Activated CD4-positive, alpha-beta T cell treated with anti-CD3 and anti-CD28 coated beads, Interleukin-2, amount 50 U/mL, for 24 hours (primary cell): ENCODE measurements at regions not wholly inside any gene's neighbourhood (a gene's known extent, or its start where the extent isn't known, plus 50 kb on each side); places are given as distances from the start of the nearest gene placed in this dataset.

Source experiments
- DNase-seq, 2 donors: peaks; one replicate each; pipeline ENCODE4 v3.0.0-alpha.2; 2020; ENCODE audit warnings: low read depth in 1 of 2, low spot score in 1 of 2

- no peak for DNase-seq
Measured at GRCh38 chr3:158970006-158970405, 168.2 kb downstream of the MFSD1 start.

- no peak for DNase-seq
Measured at GRCh38 chr3:158974904-158975303, 173.1 kb downstream of the MFSD1 start.

- DNase-seq, result no peak
Measured at GRCh38 chr3:158976966-158977365, 175.1 kb downstream of the MFSD1 start.

GRCh38 chr3:158977497-158977896, 175.6 kb downstream of the MFSD1 start:
- no peak for DNase-seq

- no peak for DNase-seq
Measured at GRCh38 chr3:158983216-158984099, 181.6 kb downstream of the MFSD1 start.

GRCh38 chr3:158991146-158991705, 189.4 kb downstream of the MFSD1 start:
- DNase-seq, result no peak

GRCh38 chr3:158992463-158992862, 190.6 kb downstream of the MFSD1 start:
- no peak for DNase-seq

- no peak for DNase-seq
Measured at GRCh38 chr3:158994386-158994785, 192.5 kb downstream of the MFSD1 start.

GRCh38 chr3:159001711-159002110, 199.9 kb downstream of the MFSD1 start:
- DNase-seq, result no peak

- no peak for DNase-seq
Measured at GRCh38 chr3:159005137-159005536, 203.3 kb downstream of the MFSD1 start.

GRCh38 chr3:159007331-159007730, 205.5 kb downstream of the MFSD1 start:
- no peak for DNase-seq

GRCh38 chr3:159008401-159008800, 206.5 kb downstream of the MFSD1 start:
- DNase-seq, result no peak

GRCh38 chr3:159018341-159018740, 216.5 kb downstream of the MFSD1 start:
- no peak for DNase-seq

- DNase-seq, result no peak
Measured at GRCh38 chr3:159025733-159026132, 223.9 kb downstream of the MFSD1 start.

- DNase-seq, result no peak
Measured at GRCh38 chr3:159026510-159026909, 224.7 kb downstream of the MFSD1 start.

GRCh38 chr3:159028706-159029105, 226.9 kb downstream of the MFSD1 start:
- DNase-seq, result no peak

- DNase-seq, result no peak
Measured at GRCh38 chr3:159029306-159030026, 227.6 kb downstream of the MFSD1 start.

- DNase-seq, result no peak
Measured at GRCh38 chr3:159030138-159030670, 228.3 kb downstream of the MFSD1 start.

GRCh38 chr3:159030886-159031679, 229.2 kb downstream of the MFSD1 start:
- DNase-seq, result no peak

GRCh38 chr3:159032311-159032710, 230.5 kb downstream of the MFSD1 start:
- no peak for DNase-seq

GRCh38 chr3:159038405-159038804, 236.6 kb downstream of the MFSD1 start:
- DNase-seq, result no peak
